GM10266 (cell line): ENCODE measurements at regions not wholly inside any gene's neighbourhood (a gene's known extent, or its start where the extent isn't known, plus 50 kb on each side); places are given as distances from the start of the nearest gene placed in this dataset.

Experiments
- DNase-seq: peaks from one replicate; pipeline ENCODE4 v3.0.0; 2012; ENCODE audit errors: extremely low spot score
- CTCF ChIP-seq: IDR thresholded peaks from 2 replicates; pipeline ENCODE4 v1.5.1; 2012; ENCODE audit warnings: mild to moderate bottlenecking, low read depth; ENCODE audit not compliant: control insufficient read depth, insufficient read depth; ENCODE audit errors: missing control alignments

DNA sequence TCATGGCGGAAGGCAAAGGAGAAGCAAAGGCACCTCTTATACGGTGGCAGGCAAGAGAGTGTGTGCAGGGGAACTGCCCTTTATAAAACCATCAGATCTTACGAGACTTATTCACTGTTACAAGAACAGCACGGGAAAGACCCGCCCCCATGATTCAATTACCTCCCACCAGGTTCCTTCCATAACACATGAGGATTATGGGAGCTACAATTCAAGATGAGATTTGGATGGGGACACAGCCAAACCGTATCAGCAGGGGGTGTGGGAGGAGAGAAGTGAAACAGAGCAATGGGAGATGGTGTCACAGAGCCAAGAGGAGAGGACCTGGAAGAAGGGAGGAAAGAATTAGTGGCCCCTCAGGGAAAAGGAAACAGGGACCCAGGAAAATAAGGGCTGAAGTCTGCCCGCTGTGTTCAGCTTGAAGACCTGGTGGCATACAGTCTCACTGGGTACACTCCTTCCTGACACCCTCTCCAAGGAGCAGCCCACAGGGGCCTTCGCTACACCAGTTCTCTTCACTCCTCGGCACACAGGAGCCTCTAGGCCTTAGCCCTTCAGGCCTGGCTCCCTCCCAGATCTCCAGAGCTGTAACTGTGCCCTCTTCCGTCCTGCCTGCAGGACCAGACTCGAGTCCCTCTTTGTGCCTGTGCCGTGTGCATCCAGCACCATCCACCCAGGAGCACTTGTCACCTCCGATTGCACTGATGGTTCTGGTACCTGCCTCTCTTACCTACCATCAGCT lies 262.1 kb downstream of the EIPR1 start:
- DNase-seq: no peak
- TF ChIP-seq CTCF: no peak

DNA sequence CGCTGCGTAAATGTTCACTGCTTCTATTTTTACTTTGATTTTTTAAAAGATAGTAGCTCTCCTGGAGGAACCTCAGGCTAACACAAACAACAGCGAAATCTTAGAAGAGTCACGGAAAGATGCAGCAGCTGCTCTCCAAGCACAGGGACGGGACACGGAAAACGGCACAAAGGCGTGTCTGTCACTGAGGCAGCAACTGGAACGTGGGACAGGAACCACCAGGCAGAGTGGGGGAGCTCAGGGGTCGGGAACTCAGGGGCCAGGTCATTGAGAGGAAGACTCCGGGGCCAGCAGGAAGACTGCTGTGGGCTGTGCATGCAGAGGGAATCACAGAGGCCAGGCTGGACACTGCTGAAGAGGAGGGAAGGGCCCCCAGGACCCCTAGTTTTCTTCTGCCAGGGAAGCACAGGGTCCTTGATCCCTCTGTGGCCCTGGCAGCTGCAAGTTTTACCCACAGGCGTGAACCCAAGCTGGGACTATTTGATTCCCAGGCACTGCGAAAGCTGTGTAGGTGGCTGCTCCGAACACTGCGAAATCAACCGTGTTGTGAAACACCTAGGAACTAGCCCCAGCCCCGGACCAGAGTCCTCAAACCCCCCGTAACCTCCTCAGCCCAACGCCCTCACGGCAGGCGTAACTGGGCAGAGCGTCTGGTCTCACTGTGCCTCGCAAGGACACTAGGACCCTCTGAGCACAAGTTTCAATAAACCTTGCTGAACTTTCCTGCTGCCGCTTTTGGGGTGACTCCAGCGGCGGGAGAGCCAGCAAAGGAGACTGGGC lies 263.0 kb downstream of the EIPR1 start:
- TF ChIP-seq CTCF: no peak
- no peak for DNase-seq

- DNase-seq: no peak
These were observed 263.8 kb downstream of the EIPR1 start for GRCh38 chr2:3113769-3114168.

DNA sequence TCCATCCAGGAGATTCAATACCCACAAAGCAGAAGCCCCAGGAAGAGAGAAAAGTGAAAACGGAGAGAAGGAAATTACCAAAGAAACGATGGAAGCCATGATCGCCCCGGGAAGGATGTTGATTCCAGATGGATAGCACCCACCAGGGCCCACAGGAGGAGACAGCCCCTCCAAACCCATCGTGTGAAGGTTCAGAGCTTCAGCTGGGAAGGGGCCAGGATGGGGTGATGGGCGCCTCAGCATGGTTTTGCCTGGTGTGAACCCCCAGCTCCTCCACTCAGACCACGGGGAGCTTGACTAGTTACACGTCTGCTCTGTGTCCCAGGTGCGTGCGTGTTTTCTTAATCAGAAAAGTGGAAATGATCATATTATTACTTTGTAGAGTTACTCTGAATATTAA lies 264.5 kb downstream of the EIPR1 start:
- no peak for DNase-seq
- TF ChIP-seq CTCF: no peak

More at GRCh38 chr2:3113769-3114168, 263.8 kb downstream of the EIPR1 start:
- no peak for TF ChIP-seq CTCF

DNA sequence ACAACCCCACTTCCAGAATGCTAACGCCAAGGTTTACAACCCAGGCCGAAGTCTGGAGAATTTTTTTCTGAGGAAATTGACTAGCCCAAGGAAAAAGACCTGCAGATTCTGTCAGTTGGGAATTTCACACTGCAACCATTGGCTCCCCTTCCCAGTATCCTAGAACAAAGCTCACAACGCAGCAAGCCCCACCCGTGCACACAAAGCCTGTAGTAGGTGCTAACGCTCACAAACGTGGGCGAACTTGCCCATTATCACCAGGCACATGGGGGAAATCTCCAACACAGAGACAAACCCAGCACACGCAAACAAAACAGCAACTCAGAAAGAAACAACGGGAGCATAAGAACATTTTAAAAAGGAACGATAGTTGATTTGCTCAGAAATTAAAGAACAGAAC lies 265.1 kb downstream of the EIPR1 start:
- TF ChIP-seq CTCF: no peak
- no peak for DNase-seq

GRCh38 chr2:3112131-3112530 lies 265.5 kb downstream of the EIPR1 start:
- TF ChIP-seq CTCF: no peak
- peak; percentile 4 for DNase-seq

GRCh38 chr2:3110994-3111666 lies 266.5 kb downstream of the EIPR1 start:
- no peak for TF ChIP-seq CTCF
- peak; percentile 5 for DNase-seq
